GM12891 (cell line): ENCODE measurements at regions not wholly inside any gene's neighbourhood (a gene's known extent, or its start where the extent isn't known, plus 50 kb on each side); places are given as distances from the start of the nearest gene placed in this dataset.

ENCODE experiments used
- POLR2AphosphoS5 ChIP-seq: IDR thresholded peaks from 2 replicates; pipeline ENCODE4 v1.6.1; 2011; ENCODE audit warnings: low read depth, low read length, control low read depth
- POU2F2 ChIP-seq: IDR thresholded peaks from 2 replicates; pipeline ENCODE4 v1.6.1; 2011; ENCODE audit warnings: low read depth, mild to moderate bottlenecking, control low read depth, low read length, moderate library complexity

GRCh38 chr17:54191261-54191660 lies 368.5 kb downstream of the KIF2B start:
- no peak for TF ChIP-seq POLR2AphosphoS5
- no peak for TF ChIP-seq POU2F2
